ENCODE measurements at regions not wholly inside any gene's neighbourhood (a gene's known extent, or its start where the extent isn't known, plus 50 kb on each side); places are given as distances from the start of the nearest gene placed in this dataset.
"Not testable (repeated sequence)": the region's sequence is repeated elsewhere in the genome, so short reads cannot be mapped to it uniquely, and the experiment has no call there.

DNA sequence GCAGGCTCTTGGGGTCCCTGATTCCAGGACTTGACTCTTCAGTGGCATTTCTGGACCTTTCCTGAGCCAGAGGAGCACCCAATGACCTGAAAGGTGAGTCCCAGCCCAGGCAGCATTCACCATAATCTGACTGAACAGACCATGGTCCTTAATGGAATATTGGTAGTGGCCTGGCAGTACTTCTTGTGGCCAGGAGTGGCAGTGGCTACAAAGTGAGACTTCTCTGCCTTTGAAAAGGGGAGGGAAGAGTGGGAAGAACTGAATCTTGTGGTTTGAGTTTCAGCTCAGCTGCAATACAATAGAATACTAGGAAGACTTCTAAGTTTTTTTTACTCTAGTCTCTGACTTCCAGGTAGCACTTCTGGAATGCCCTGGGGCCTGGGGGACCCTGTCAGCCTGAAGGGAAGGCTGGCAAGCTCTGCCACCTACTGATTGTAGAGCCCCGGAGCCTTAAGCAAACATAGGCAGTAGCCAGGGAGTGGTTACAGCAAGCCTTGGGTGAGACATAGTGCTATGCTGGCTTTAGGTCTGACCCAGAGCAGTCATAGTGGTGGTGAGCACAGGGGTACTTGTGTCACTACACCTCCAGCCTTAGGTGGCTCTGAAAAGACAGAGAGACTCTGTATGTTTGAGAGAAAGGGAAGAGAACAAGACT, 674.2 kb upstream of the MANEA start:
- no peak for DNase-seq

DNA sequence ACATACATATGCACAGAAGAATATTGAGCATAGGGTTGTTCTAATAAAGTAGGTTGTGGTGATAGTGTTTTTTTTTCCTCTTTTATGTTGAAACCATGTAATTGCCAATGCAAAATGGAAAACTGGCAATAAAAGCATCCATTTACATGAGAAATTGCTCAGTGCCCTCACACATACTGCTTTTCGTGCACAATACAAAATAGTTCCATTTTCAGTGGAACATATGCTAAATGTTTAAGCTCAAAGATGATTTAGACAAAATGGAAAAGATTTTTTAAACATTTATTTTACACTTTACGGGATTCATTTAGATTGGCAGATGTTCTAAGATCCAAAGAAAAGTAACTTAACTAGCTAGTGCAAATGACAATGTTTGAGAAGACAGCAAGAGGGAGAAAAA, 678.1 kb upstream of the MANEA start:
- DNase-seq: no peak

DNA sequence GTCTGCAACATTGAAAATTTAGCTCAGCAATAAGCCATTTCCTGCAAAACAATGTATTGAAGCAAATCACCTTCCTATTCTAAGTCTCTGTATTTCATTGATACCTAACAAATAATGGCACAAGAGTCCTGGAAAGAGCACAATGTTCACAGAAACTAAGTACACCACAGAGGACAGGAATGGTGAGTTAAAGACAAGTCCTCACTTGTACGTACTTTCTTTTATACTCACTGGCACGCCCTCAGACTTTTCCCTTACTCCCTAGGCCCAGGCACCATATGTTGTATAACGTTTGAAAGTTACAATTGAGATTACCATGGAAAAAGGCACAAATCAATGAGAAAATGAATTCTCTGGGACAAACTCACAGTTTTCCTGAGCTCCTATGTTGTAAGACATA, 683.0 kb upstream of the MANEA start:
- no peak for DNase-seq

DNA sequence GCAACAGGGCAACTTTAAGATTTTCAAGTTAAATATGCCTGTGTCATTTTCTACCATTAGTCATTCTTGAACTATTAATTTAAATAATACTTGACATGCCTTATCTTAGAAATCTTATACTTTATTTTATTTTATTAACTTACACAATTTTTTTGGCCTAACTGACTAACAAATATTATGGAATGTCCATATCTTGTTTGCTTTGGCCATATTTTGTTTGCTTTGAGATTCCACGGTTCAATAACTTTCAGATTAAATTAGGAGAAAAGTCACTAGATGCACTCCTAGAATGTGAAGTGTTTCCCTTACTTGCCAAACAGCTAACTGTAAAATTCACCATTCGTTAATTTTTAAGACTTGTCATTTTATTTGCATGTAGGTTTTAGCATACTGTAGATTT, 684.0 kb upstream of the MANEA start:
- DNase-seq: no peak

DNA sequence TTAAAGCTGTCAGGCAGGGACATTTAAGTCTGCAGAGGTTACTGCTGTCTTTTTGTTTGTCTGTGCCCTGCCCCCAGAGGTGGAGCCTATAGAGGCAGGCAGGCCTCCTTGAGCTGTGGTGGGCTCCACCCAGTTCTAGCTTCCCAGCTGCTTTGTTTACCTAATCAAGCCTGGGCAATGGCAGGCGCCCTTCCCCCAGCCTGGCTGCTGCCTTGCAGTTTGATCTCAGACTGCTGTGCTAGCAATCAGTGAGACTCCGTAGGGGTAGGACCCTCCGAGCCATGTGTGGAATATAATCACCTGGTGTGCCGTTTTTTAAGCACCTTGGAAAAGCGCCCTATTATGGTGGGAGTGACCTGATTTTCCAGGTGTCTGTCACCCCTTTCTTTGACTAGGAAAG, 703.5 kb upstream of the MANEA start:
- not testable (repeated sequence) for DNase-seq

DNA sequence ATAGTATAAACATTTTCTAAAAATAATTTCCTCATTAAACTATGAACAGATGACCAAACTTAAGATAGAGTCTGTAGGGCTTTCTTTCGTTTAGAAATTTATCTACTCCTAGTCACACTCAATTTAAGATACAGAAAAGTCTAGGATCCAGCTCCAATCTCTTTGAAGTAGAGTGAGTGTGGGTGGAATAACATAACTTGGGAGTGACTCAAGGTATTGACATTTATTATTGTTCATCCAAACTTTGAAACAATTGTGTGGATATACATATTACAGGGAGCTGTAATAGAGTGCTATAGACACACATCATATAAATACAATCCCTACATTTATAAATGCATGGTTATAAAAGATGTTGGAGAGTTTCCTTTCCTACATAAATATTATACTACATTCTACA, 715.2 kb upstream of the MANEA start:
- DNase-seq: no peak

DNA sequence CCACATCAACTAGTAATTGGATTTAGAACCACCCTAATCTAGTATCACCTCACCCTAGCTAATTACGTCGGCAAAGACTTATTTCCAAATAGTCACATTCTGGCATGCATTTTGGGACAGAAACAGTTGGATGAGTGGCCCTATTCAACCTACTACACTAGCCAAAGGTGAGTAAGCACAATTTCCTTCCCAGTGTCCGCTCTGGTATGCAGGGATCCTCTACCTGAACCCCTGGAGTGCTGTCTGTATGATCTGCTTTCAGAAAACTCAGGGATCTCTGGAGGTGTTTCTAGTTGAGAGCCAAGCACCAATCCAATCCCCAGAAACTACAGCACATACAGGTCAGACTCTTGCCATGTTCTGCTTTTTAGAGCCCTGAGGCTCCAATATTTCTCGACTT, 717.4 kb upstream of the MANEA start:
- DNase-seq: no peak

DNA sequence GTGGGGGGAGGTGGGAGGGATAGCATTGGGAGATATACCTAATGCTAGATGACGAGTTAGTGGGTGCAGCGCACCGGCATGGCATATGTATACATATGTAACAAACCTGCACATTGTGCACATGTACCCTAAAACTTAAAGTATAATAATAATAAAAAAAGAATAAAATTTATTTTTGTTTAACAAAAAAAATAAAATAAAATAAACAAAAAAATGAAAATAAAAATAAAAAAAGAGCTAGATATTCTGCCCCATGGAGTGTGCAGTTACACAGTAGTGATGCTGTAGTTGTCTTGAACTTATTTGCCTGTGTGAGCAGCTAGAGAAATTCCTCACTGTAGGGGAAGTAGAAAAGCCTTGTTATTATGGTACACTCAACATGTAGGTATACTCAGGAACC, 720.3 kb upstream of the MANEA start:
- not testable (repeated sequence) for DNase-seq

DNA sequence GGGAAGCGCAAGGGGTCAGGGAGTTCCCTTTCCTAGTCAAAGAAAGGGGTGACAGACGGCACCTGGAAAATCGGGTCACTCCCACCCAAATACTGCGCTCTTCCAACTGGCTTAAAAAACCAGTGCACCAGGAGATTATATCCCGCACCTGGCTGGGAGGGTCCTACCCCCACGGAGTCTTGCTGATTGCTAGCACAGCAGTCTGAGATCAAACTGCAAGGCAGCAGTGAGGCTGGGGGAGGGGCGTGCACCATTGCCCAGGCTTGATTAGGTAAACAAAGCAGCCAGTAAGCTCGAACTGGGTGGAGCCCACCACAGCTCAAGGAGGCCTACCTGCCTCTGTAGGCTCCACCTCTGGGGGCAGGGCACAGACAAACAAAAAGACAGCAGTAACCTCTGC, 726.0 kb upstream of the MANEA start:
- DNase-seq: not testable (repeated sequence)

DNA sequence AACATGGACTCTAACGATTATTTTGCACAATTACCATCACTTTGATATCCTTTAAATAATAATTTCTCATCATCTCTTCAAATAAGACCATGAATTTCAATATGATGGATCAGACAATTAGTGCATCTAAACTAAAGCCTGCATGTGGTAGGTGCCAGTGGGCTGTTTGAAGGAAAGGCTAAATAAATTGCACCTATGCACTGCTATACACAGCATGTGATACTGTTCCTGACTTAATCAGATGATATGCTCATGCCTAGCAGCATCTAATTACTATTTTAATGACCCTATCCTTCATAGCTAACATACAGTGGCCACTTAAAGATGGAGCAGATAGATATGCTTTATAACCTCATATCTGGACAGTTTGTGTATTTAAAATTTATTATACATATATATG, 731.6 kb upstream of the MANEA start:
- no peak for DNase-seq

DNA sequence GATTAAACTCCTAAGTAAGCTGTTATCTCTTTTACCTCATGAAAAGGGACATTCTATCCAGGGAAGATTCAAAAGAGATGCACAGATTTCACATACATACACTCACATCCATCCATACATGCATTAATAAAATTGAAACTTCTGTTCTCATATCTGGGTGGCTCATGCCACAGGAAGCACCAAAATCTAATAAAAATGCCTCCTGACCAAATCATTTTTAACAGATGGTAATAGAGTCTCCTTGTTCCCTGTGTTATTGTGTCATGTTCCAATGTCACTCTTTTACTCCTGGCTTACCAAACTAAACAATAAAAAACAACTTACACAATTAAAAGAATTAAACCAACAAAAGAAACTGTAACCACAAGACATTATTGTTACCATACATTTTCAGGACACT, 742.1 kb upstream of the MANEA start:
- no peak for DNase-seq

DNA sequence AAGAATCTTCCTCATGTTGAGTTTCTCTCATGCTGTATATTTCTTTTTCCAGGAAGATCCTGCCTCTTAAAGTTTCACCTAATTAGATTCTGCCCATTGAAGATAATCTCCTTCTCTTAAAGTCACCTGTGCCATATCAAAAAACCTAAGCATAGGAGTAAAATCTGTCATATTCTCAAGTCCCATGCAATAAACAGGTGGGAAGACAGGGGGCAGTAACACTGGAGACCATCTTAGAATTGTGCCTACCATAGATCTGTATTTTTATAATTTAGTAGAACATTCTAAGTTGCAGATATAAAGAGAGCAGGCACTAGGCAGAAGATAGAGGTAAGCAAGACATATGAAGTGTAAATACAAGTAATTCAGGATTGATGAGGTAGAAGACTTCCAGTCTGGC, 763.5 kb upstream of the MANEA start:
- DNase-seq: no peak

DNA sequence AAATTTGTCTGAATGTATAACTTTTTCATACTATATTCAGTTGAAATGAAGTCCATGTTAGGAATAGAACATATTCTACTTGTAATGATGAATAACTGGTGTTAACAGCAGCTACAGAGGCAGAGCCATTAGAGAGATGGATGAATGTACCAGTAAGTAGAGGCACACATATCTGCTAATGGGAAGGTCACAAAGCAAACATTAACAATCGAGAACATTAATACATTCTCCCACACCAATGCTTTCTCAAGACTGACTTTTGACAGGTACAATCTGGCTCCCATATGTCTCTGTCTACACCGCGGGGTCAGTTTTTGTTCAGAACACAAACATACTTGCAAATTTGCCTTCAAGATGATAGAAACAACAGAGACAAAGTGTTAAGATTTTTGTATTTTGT, 776.0 kb upstream of the MANEA start:
- no peak for DNase-seq

DNA sequence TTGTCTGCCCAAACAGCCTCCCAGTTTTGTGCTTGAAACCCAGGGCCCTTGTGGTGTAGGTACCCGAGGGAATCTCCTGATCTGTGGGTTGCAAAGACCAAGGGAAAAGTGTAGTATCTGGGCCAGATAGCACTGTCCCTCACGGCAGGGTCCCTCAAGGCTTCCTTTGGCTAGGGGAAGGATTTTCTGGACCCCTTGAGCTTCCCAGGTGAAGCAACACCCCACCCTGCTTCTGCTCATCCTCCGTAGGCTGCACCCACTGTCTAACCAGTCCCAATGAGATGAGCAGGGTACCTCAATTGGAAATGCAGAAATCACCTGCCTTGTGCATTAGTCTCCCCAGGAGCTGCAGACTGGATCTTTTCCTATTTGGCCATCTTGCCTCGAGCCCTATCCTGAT, 791.8 kb upstream of the MANEA start:
- DNase-seq: no peak

DNA sequence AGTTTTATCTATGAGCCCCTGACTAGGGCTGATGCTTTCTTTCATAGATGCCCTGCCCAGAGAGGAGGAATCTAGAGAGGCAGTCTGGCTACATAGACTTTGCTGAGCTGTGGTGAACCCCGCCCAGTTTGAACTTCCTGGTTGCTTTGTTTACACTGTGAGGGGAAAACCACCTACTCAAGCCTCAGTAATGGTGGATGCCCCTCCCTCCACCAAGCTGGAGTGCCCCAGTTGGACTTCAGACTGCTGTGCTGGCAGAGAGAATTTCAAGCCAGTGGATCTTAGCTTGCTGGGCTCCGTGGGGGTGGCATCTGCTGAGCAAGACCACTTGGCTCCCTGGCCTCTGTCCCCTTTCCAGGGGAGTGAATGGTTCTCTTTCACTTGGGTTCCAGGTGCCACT, 792.3 kb upstream of the MANEA start:
- DNase-seq: not testable (repeated sequence)

DNA sequence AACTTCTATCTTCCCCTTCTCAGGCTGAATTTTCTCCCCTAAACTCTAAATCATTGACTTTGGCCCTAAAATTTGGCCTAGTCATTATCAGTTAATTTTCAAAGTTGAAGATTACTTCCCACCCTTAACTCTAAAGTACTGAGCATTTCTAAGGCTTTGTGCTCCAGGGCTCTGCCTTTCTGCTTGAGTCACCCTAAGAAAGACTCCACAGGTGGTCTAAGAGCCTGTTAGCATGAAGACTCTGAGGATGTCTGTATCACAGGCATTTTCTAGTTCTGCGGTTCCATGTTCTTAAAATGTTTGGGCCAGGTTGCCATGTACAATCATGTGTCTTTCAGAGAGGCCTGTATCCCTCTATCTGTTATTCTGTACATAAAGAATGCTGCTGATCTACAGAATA, 808.1 kb upstream of the MANEA start:
- no peak for DNase-seq

DNA sequence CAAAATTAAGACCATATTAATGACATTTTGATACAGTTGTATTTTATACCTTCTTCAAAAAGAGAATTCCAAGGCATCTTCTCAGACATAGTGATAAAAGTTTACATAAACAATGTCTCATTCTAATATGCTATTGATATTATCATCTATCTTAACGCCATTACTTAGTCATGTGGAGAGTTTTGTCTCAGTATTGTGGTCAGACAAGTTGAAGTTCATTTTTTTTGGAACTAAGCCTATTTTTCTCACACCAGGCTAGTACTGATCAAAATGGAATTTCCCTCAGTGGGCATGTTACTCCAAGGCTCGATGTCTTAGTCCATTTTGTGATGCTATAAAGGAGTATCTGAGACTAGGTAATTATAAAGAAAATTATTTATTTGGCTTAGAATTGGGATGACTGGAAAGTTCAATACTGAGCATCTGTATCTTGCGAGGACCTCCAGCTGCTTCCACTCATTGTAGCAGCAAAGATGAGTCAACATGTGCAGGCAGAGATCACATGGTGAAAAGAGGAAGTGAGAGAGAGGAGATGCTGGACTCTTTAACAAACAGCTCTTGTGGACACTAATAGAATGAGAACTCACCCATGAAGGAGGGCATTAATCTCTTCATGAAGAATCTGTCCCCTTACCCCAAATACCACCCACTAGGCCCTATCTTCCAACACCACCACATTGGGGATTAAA, 825.5 kb upstream of the MANEA start:
- no peak for DNase-seq

DNA sequence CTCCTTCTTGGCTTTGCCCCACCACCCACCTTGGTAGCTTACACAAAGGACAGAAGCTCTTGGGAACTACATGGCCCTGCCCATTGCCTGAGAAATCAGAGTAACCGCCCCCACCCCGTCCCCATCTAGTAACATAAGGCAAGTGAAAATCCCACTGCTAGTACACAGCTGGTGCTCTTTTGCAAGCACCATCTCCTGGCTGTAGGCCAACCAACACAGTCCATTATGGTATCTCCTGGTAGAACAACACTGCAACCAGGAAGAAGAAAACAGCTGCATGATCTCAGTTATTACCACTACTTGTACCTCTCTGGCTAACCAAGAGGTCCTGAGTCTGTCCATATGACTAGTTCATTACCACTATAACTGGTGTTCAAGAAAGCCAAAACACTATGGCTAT, 841.1 kb upstream of the MANEA start:
- DNase-seq: no peak

DNA sequence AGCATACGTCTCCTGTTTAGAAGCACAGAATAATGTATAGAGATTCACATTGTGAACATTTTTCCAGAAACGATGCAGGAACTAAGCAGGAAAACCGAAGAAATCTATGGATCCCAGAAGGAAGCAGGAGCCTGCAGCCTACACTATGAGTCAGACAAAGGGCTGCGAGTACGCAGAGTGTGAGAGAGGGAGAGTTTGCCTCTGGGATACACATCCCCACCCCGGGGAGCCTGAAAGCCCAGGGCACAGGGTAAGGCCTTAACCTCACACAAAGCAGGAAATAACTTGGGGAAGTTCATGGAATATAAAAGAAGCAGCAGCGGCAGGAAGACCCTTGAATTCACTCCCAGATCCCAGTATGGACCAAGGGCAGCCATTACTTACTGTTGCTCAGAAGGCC, 842.1 kb upstream of the MANEA start:
- no peak for DNase-seq

DNA sequence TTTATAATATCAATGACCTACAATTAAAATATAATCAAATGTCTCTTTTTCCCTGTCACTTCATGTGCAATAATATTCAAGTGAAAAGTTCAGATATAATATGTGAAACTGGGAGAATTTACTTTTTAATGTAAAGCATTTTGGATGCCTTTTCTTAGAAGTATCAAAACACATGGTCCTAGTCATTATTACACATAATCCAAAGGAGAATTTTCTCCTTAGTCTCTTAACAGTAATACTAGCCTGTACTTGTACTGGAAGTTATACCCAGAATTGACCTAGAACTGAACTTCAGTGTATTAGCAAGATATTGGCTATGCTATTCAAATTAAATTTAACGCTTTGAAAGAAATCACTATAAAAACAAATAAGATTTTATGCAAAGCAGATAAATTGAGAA, 842.6 kb upstream of the MANEA start:
- no peak for DNase-seq

DNA sequence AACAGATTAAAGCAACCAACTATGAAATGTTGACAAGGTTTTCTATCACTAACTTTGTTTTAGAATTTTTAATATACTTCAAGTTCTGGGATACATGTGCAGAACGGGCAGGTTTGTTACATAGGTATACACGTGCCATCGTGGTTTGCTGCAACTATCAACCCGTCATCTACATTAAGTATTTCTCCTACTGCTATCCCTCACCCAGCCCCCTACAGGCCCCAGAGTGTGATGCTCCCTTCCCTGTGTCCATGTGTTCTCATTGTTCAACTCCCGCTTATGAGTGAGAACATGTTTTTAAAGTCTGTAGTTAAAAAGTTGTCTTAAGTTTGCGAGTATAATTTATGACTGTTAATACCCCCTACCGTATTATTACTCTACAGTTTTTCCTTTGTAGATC, 844.3 kb upstream of the MANEA start:
- DNase-seq: no peak

DNA sequence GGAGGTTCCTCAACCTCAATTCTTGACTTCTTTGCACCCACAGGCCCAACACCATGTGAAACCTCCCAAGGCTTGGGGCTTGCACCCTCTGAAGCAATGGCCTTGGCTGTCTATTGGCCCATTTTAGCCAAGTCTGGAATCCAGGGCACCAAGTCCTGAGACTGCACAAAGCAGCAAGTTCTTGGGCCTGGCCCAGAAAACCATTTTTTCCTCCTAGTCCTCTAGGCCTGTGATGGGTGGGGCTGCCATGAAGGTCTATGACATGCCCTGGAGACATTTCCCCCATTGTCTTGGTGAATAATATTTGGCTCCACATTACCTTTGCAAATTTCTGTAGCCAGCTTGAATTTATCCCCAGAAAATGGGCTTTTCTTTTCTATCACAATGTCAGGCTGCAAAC, 849.6 kb upstream of the MANEA start:
- DNase-seq: no peak

DNA sequence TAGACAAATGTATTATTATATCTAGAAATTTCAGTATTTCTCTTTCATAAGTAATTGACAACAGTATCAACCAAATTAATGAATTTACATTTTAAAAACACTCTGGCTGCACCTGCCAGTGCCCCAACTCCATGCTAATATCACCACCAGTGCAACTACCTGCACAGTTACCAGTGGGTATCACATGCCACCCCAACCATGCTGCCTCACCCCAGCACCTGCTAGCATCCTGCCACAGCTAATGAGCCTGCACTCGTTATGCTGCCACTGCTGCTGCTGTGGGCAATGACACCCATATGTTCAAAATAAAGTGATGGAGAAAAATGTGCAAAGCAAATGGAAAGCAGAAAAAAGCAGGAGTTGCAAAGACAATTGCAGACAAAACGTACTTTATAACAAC, 855.9 kb upstream of the MANEA start:
- no peak for DNase-seq

DNA sequence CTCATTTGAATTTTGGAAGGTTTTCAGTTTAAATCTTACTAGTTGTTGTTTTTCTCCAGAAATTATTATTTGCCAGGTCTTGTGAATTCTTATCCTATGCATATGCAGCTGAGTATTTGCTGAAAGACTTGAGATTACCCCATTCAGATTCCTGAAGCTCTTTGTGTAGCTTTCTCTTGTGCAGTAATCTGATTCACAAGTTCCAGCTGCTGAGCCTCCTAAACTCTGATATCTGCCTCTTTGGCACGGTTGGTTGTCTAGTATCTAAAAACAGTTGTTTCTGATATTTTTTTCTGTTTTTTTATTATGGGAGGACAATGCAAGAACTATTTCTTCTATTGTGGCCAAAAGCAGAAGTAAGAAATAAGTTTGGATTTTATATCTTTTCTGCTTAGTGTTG, 863.9 kb upstream of the MANEA start:
- DNase-seq: no peak

Measured in muscle of back (tissue), 3 donors.